Osteoblast (primary cell): ENCODE measurements at regions not wholly inside any gene's neighbourhood (a gene's known extent, or its start where the extent isn't known, plus 50 kb on each side); places are given as distances from the start of the nearest gene placed in this dataset.

Experiments used
- DNase-seq: peaks from one replicate; pipeline ENCODE4 v3.0.0; 2011; ENCODE audit warnings: low spot score, mixed read lengths; ENCODE audit not compliant: insufficient read length; ENCODE audit errors: missing footprints
- H2AFZ ChIP-seq: 2 replicates; pipeline ENCODE4 v1.6.0; 2011; ENCODE audit warnings: mild to moderate bottlenecking, low read length
- H3K27ac ChIP-seq: 2 replicates; pipeline ENCODE4 v1.5.1; 2011; ENCODE audit warnings: mild to moderate bottlenecking, low read depth, low read length, moderate library complexity
- H3K27me3 ChIP-seq: 2 replicates; pipeline ENCODE4 v1.6.0; 2012; ENCODE audit warnings: mild to moderate bottlenecking, control low read depth, inconsistent platforms, low read length, moderate library complexity; ENCODE audit not compliant: insufficient read depth
- H3K36me3 ChIP-seq: 2 replicates; pipeline ENCODE4 v1.5.1; 2011; ENCODE audit warnings: mild to moderate bottlenecking, low read length, control low read depth, moderate library complexity; ENCODE audit not compliant: insufficient read depth
- H3K4me1 ChIP-seq: 2 replicates; pipeline ENCODE4 v1.5.1; 2011; ENCODE audit warnings: mild to moderate bottlenecking, low read length, control low read depth, moderate library complexity; ENCODE audit not compliant: insufficient read depth
- H3K4me2 ChIP-seq: 2 replicates; pipeline ENCODE4 v1.6.0; 2011; ENCODE audit warnings: mild to moderate bottlenecking, low read length; ENCODE audit not compliant: insufficient read depth
- H3K4me3 ChIP-seq: fragments of 200-600 bp; sonication (generic); 3 replicates; pipeline ENCODE4 v1.5.1; 2012; ENCODE audit warnings: mild to moderate bottlenecking, low read length, inconsistent platforms; ENCODE audit not compliant: insufficient read depth
- H3K79me2 ChIP-seq: 2 replicates; pipeline ENCODE4 v1.6.0; 2012; ENCODE audit warnings: mild to moderate bottlenecking, low read length, control low read depth, inconsistent platforms; ENCODE audit not compliant: insufficient read depth
- H3K9me3 ChIP-seq: 2 replicates; pipeline ENCODE4 v1.5.1; 2011; ENCODE audit warnings: low read depth, low read length, control low read depth
- H4K20me1 ChIP-seq: 2 replicates; pipeline ENCODE4 v1.6.0; 2012; ENCODE audit warnings: mild to moderate bottlenecking, low read length, control low read depth; ENCODE audit not compliant: insufficient read depth
- CTCF ChIP-seq: IDR thresholded peaks from 2 replicates; pipeline ENCODE4 v1.5.1; 2011; ENCODE audit warnings: mild to moderate bottlenecking, low read depth, low read length, moderate library complexity; ENCODE audit errors: extremely low read depth

GRCh38 chr15:62760538-62760937, 282.0 kb upstream of the TPM1 start:
- Histone ChIP-seq H3K9me3 (no peaks in the 10 kb centered on the region), H3K4me1 (peaks cover 28% of the 10 kb centered on the region), H3K36me3 (peaks cover 17% of the 10 kb centered on the region), H3K79me2 (peaks cover 2% of the 10 kb centered on the region), H3K27me3 (no peaks in the 10 kb centered on the region), H3K4me2 (no peak overlapping the region), H4K20me1 (no peaks in the 10 kb centered on the region), H3K27ac (no peak overlapping the region), H2AFZ (no peak overlapping the region), H3K4me3 (no peak overlapping the region)
- no peak for DNase-seq
- TF ChIP-seq CTCF = no peak

- Histone ChIP-seq H3K4me2 (no peak overlapping the region), H3K27me3 (no peaks in the 10 kb centered on the region), H3K4me3 (no peak overlapping the region), H3K79me2 (no peaks in the 10 kb centered on the region), H2AFZ (no peak overlapping the region), H3K9me3 (no peaks in the 10 kb centered on the region), H3K4me1 (peaks cover 22% of the 10 kb centered on the region), H4K20me1 (no peaks in the 10 kb centered on the region), H3K36me3 (peaks cover 17% of the 10 kb centered on the region), H3K27ac (no peak overlapping the region)
- DNase-seq = no peak
- TF ChIP-seq CTCF = no peak
Observed at GRCh38 chr15:62765916-62766315, 276.6 kb upstream of the TPM1 start.

GRCh38 chr15:62766599-62766998, 275.9 kb upstream of the TPM1 start:
- Histone ChIP-seq H3K9me3 (no peaks in the 10 kb centered on the region), H3K27me3 (no peaks in the 10 kb centered on the region), H3K27ac (no peak overlapping the region), H4K20me1 (no peaks in the 10 kb centered on the region), H3K4me1 (peaks cover 28% of the 10 kb centered on the region), H2AFZ (no peak overlapping the region), H3K79me2 (no peaks in the 10 kb centered on the region), H3K36me3 (peaks cover 16% of the 10 kb centered on the region), H3K4me3 (no peak overlapping the region), H3K4me2 (no peak overlapping the region)
- no peak for TF ChIP-seq CTCF
- no peak for DNase-seq

GRCh38 chr15:62769604-62770003, 272.9 kb upstream of the TPM1 start:
- no peaks in the 10 kb centered on the region for H3K9me3 ChIP-seq
- H3K79me2 ChIP-seq = no peaks in the 10 kb centered on the region
- no peak for TF ChIP-seq CTCF
- no peak overlapping the region for H2AFZ ChIP-seq
- peaks cover 26% of the 10 kb centered on the region for H3K4me1 ChIP-seq
- no peaks in the 10 kb centered on the region for H3K27me3 ChIP-seq
- DNase-seq = peak; percentile 83
- H3K4me3 ChIP-seq = peak overlapping the region; percentile 7
- peak overlapping the region; percentile 88 for H3K27ac ChIP-seq
- H3K36me3 ChIP-seq = peaks cover 17% of the 10 kb centered on the region
- H4K20me1 ChIP-seq = no peaks in the 10 kb centered on the region
- peak overlapping the region; percentile 38 for H3K4me2 ChIP-seq
